RWPE1 (cell line): ENCODE measurements at regions not wholly inside any gene's neighbourhood (a gene's known extent, or its start where the extent isn't known, plus 50 kb on each side); places are given as distances from the start of the nearest gene placed in this dataset.

Experiments
- CTCF ChIA-PET: fragments of 350-600 bp; sonication (Branson Sonifier 250); formaldehyde crosslinking; extraction: SDS; loops from one replicate; lab custom pipeline; 2021; lab: Yijun Ruan, JAX
- POLR2A ChIA-PET: fragments of 400-600 bp; formaldehyde crosslinking; extraction: SDS; loops from one replicate; lab custom pipeline; 2020; ENCODE audit warnings: antibody characterized with exemption; ENCODE audit not compliant: low non-redundant PET; lab: Yijun Ruan, JAX
- DNase-seq: peaks from one replicate; pipeline ENCODE4 v3.0.0; 2012; ENCODE audit warnings: low spot score
- H3K27ac ChIP-seq: fragments of 450-650 bp; 2 replicates; pipeline ENCODE4 v1.5.1; 2017
- CTCF ChIP-seq: fragments of 450-650 bp; conservative IDR thresholded peaks from 2 replicates; pipeline ENCODE4 v1.5.1; 2017; ENCODE audit warnings: low read depth, mild to moderate bottlenecking

- ChIA-PET POLR2A (no interaction called here), CTCF (no interaction called here)
- TF ChIP-seq CTCF: no peak
- no peak for DNase-seq
- H3K27ac ChIP-seq: no peak overlapping the region
These were observed 282.8 kb upstream of the SASH1 start for GRCh38 chr6:148059869-148060268.

GRCh38 chr6:148064406-148065134, 278.1 kb upstream of the SASH1 start:
- POLR2A ChIA-PET: no interaction called here
- no peak overlapping the region for H3K27ac ChIP-seq
- no peak for TF ChIP-seq CTCF
- no peak for DNase-seq
- CTCF ChIA-PET: no interaction called here

- no peak for DNase-seq
- no peak for TF ChIP-seq CTCF
- ChIA-PET POLR2A (no interaction called here), CTCF (interaction anchor here (0.7 kb wide), 1 partner anchor 822 kb away, joined by 3 read pairs; no protein-coding TSS in a partner anchor)
- H3K27ac ChIP-seq: no peak overlapping the region
These were observed 274.1 kb upstream of the SASH1 start for GRCh38 chr6:148068437-148069061.

- no peak for TF ChIP-seq CTCF
- DNase-seq: no peak
- H3K27ac ChIP-seq: no peak overlapping the region
- CTCF ChIA-PET: no interaction called here
- POLR2A ChIA-PET: no interaction called here
These were observed 273.4 kb upstream of the SASH1 start for GRCh38 chr6:148069256-148069655.

GRCh38 chr6:148074291-148074690, 268.3 kb upstream of the SASH1 start:
- ChIA-PET CTCF (no interaction called here), POLR2A (no interaction called here)
- no peak for DNase-seq
- no peak for TF ChIP-seq CTCF
- H3K27ac ChIP-seq: no peak overlapping the region

GRCh38 chr6:148074738-148075137, 267.9 kb upstream of the SASH1 start:
- ChIA-PET POLR2A (no interaction called here), CTCF (no interaction called here)
- no peak for TF ChIP-seq CTCF
- H3K27ac ChIP-seq: no peak overlapping the region
- no peak for DNase-seq
